GM12874 (cell line): ENCODE measurements at regions not wholly inside any gene's neighbourhood (a gene's known extent, or its start where the extent isn't known, plus 50 kb on each side); places are given as distances from the start of the nearest gene placed in this dataset.

Experiments
- CTCF ChIP-seq: IDR thresholded peaks from 2 replicates; pipeline ENCODE4 v1.5.1; 2011; ENCODE audit warnings: low read depth, mild to moderate bottlenecking, control low read depth, low read length, moderate library complexity; ENCODE audit not compliant: insufficient read depth

GRCh38 chr11:28464252-28464867 lies 356.2 kb downstream of the METTL15 start:
- no peak for TF ChIP-seq CTCF

- TF ChIP-seq CTCF, result no peak
These were observed 355.6 kb downstream of the METTL15 start for GRCh38 chr11:28463826-28464225.

GRCh38 chr11:28461846-28462245 lies 353.7 kb downstream of the METTL15 start:
- TF ChIP-seq CTCF, result no peak

GRCh38 chr11:28461338-28461737 lies 353.1 kb downstream of the METTL15 start:
- no peak for TF ChIP-seq CTCF

GRCh38 chr11:28460348-28460747 lies 352.2 kb downstream of the METTL15 start:
- TF ChIP-seq CTCF, result no peak

- no peak for TF ChIP-seq CTCF
These were observed 351.7 kb downstream of the METTL15 start for GRCh38 chr11:28459912-28460311.

- no peak for TF ChIP-seq CTCF
These were observed 349.4 kb downstream of the METTL15 start for GRCh38 chr11:28457481-28458065.

- TF ChIP-seq CTCF, result no peak
These were observed 340.0 kb downstream of the METTL15 start for GRCh38 chr11:28448186-28448585.
